NB4 (cell line): ENCODE measurements at regions not wholly inside any gene's neighbourhood (a gene's known extent, or its start where the extent isn't known, plus 50 kb on each side); places are given as distances from the start of the nearest gene placed in this dataset.

Experiments
- MAX ChIP-seq: IDR thresholded peaks from 2 replicates; pipeline ENCODE4 v1.6.1; 2011; ENCODE audit warnings: low read depth, low read length
- POLR2A ChIP-seq: IDR thresholded peaks from 2 replicates; pipeline ENCODE4 v1.6.1; 2011; ENCODE audit warnings: mild to moderate bottlenecking; ENCODE audit not compliant: insufficient read length; ENCODE audit errors: extremely low read depth

DNA sequence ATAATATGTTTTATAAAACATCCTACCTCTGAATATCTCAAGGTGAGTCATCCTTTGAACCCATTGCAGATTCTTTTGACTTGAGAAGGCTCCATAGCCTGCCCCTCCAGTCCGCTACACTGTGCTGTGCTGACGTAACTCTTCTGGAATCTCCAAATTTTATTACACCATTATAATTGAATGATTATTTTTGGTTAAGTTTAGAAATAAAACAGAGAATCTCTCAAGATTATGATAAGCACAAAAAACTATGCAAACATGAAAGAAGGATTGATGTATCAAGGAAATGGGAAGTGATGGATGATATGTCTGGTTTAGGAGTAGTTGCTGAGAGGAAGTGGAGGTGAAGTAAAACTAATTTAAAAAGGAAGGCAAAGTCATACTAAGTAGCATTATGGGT lies 1021.3 kb downstream of the HACE1 start:
- TF ChIP-seq MAX, result no peak
- no peak for TF ChIP-seq POLR2A
